CD14-positive monocyte (primary cell): ENCODE measurements at regions not wholly inside any gene's neighbourhood (a gene's known extent, or its start where the extent isn't known, plus 50 kb on each side); places are given as distances from the start of the nearest gene placed in this dataset.

Experiments
- DNase-seq, 3 donors: peaks; one replicate each; pipeline ENCODE4 v3.0.0-alpha.2; 2011 to 2022
- H2AFZ ChIP-seq: 2 replicates; pipeline ENCODE4 v1.6.0; 2012; ENCODE audit warnings: mild to moderate bottlenecking, low read depth, low read length, inconsistent platforms; ENCODE audit not compliant: insufficient read depth, poor library complexity, severe bottlenecking
- H3K27ac ChIP-seq, 2 donors: 1 replicate in 1 of 2; 2 replicates in 1 of 2; pipeline ENCODE4 v1.5.1; 2012 to 2013; ENCODE audit warnings: low read length in 2 of 2, control low read depth in 1 of 2, inconsistent platforms in 1 of 2, low read depth in 1 of 2, mild to moderate bottlenecking in 1 of 2
- H3K27me3 ChIP-seq, 2 donors: one replicate each; pipeline versions ENCODE4 v1.6.0 to v1.6.1; 2011 to 2013; ENCODE audit warnings: low read length in 2 of 2; ENCODE audit not compliant: control insufficient read depth in 2 of 2, insufficient read depth in 2 of 2
- H3K36me3 ChIP-seq, 2 donors: replicated peaks in 1 of 2; 1 replicate in 1 of 2; 2 replicates in 1 of 2; pipeline versions ENCODE4 v1.5.1 to v1.6.1; 2012 to 2013; ENCODE audit warnings: low read length in 2 of 2, control low read depth in 1 of 2, inconsistent platforms in 1 of 2, mild to moderate bottlenecking in 1 of 2; ENCODE audit not compliant: insufficient read depth in 2 of 2, control insufficient read depth in 1 of 2
- H3K4me1 ChIP-seq, 2 donors: 1 replicate in 1 of 2; 2 replicates in 1 of 2; pipeline versions ENCODE4 v1.5.1 to v1.6.1; 2012 to 2013; ENCODE audit warnings: low read length in 2 of 2, control low read depth in 1 of 2, inconsistent platforms in 1 of 2, mild to moderate bottlenecking in 1 of 2, moderate library complexity in 1 of 2; ENCODE audit not compliant: insufficient read depth in 2 of 2, control insufficient read depth in 1 of 2
- H3K4me2 ChIP-seq: replicated peaks from 2 replicates; pipeline ENCODE3; 2012; ENCODE audit warnings: low read length, moderate library complexity, mild to moderate bottlenecking; ENCODE audit not compliant: poor library complexity, severe bottlenecking; ENCODE audit errors: extremely low read depth
- H3K4me3 ChIP-seq, 3 experiments: fragments of 200-600 bp in 1 of 3; sonication (generic) in 1 of 3; replicated peaks in 1 of 3; 1 replicate in 2 of 3; 2 replicates in 1 of 3; pipeline ENCODE4 v1.5.1; 2011 to 2013; ENCODE audit warnings: low read length in 3 of 3, mild to moderate bottlenecking in 3 of 3, control low read depth in 2 of 3, low read depth in 2 of 3, inconsistent platforms in 1 of 3, moderate library complexity in 1 of 3
- H3K79me2 ChIP-seq: 2 replicates; pipeline ENCODE4 v1.6.0; 2012; ENCODE audit warnings: mild to moderate bottlenecking, control low read depth, inconsistent platforms, low read length, moderate library complexity; ENCODE audit not compliant: insufficient read depth
- H3K9ac ChIP-seq: 2 replicates; pipeline ENCODE4 v1.6.0; 2017; ENCODE audit warnings: low read length, mild to moderate bottlenecking; ENCODE audit not compliant: insufficient read depth, poor library complexity, severe bottlenecking
- H3K9me3 ChIP-seq, 2 donors: replicated peaks in 1 of 2; 1 replicate in 1 of 2; 2 replicates in 1 of 2; pipeline versions ENCODE4 v1.5.1 to v1.6.1; 2012 to 2013; ENCODE audit warnings: low read length in 2 of 2, control low read depth in 1 of 2; ENCODE audit not compliant: control insufficient read depth in 1 of 2, insufficient read depth in 1 of 2
- H4K20me1 ChIP-seq: 2 replicates; pipeline ENCODE4 v1.6.0; 2012; ENCODE audit warnings: mild to moderate bottlenecking, low read length, control low read depth, moderate library complexity; ENCODE audit not compliant: insufficient read depth
- H3K27ac Mint-ChIP-seq, 7 donors: one replicate each; pipeline ENCODE4 v1.8.0; 2020; ENCODE audit warnings: mild to moderate bottlenecking in 7 of 7, mixed read lengths in 7 of 7, moderate library complexity in 6 of 7, inconsistent platforms in 2 of 7
- H3K27me3 Mint-ChIP-seq, 3 donors: one replicate each; pipeline ENCODE4 v1.8.0; 2021 to 2022; ENCODE audit warnings: low read depth in 3 of 3, mild to moderate bottlenecking in 3 of 3, mixed read lengths in 3 of 3, moderate library complexity in 3 of 3, inconsistent platforms in 1 of 3
- H3K36me3 Mint-ChIP-seq, 2 donors: one replicate each; pipeline ENCODE4 v1.8.0; 2020; ENCODE audit warnings: mixed read lengths in 2 of 2, inconsistent platforms in 1 of 2, mild to moderate bottlenecking in 1 of 2
- H3K4me1 Mint-ChIP-seq: one replicate; pipeline ENCODE4 v1.8.0; 2020; ENCODE audit warnings: mild to moderate bottlenecking, mixed read lengths
- H3K4me3 Mint-ChIP-seq, 2 donors: one replicate each; pipeline ENCODE4 v1.8.0; 2020; ENCODE audit warnings: mild to moderate bottlenecking in 2 of 2, mixed read lengths in 2 of 2, moderate library complexity in 1 of 2
- H3K9me3 Mint-ChIP-seq, 7 donors: one replicate each; pipeline ENCODE4 v1.8.0; 2020 to 2022; ENCODE audit warnings: mixed read lengths in 7 of 7, mild to moderate bottlenecking in 6 of 7, moderate library complexity in 6 of 7, inconsistent platforms in 2 of 7
- CTCF ChIP-seq: fragments of 200-600 bp; IDR thresholded peaks from one replicate; pipeline ENCODE4 v1.8.0; 2022; ENCODE audit warnings: antibody characterized with exemption, mild to moderate bottlenecking
- WGBS: methylation state at CpG from one replicate; pipeline ENCODE4 v1.1.5; 2013; ENCODE audit warnings: missing lambda C conversion rate; ENCODE audit not compliant: insufficient coverage; 5-methylcytosine and 5-hydroxymethylcytosine counted together
- intact Hi-C, 2 donors: fragments of 100-400 bp; cut with micrococcal nuclease; formaldehyde crosslinking; loops; one replicate each; pipeline versions ENCODE4 v1.15.0 to v1.15.1; 2023

GRCh38 chr6:21999741-22000140, 297.1 kb downstream of the PRL start:
- no peaks in the 10 kb centered on the region for H3K36me3 ChIP-seq
- Mint-ChIP-seq H3K9me3 (no peaks in the 10 kb centered on the region), H3K4me3 (no peak overlapping the region), H3K27ac (peak overlapping the region in 1 of 7 donors; percentile 60), H3K36me3 (no peaks in the 10 kb centered on the region), H3K27me3 (peaks cover 0 to 2% (median 0%) of the 10 kb centered on the region in 3 donors), H3K4me1 (peaks cover 3% of the 10 kb centered on the region)
- no peak overlapping the region for H3K9ac ChIP-seq
- H3K27ac ChIP-seq, result no peak overlapping the region
- no peaks in the 10 kb centered on the region for H3K9me3 ChIP-seq
- intact Hi-C loops, result no loop called here
- no CpG with 5 or more reads among the region's 1 CpG for WGBS
- H4K20me1 ChIP-seq, result no peaks in the 10 kb centered on the region
- DNase-seq, result no peak
- no peak for TF ChIP-seq CTCF
- H3K79me2 ChIP-seq, result no peaks in the 10 kb centered on the region
- H3K27me3 ChIP-seq, result no peaks in the 10 kb centered on the region
- H3K4me3 ChIP-seq, result no peak overlapping the region
- H3K4me1 ChIP-seq, result no peaks in the 10 kb centered on the region
- H3K4me2 ChIP-seq, result no peak overlapping the region
- no peak overlapping the region for H2AFZ ChIP-seq

- H3K27ac Mint-ChIP-seq, result peak overlapping the region in 1 of 7 donors; percentile 70
- no peak for TF ChIP-seq CTCF
- no peak overlapping the region for H2AFZ ChIP-seq
These were observed 295.3 kb downstream of the PRL start for GRCh38 chr6:22001396-22002027.

More at GRCh38 chr6:22001396-22002027, 295.3 kb downstream of the PRL start:
- no peaks in the 10 kb centered on the region for H3K4me1 ChIP-seq
- Mint-ChIP-seq H3K36me3 (no peaks in the 10 kb centered on the region), H3K4me3 (no peak overlapping the region), H3K27me3 (peaks cover 0 to 2% (median 0%) of the 10 kb centered on the region in 3 donors), H3K9me3 (no peaks in the 10 kb centered on the region), H3K4me1 (peaks cover 3% of the 10 kb centered on the region)
- H3K9me3 ChIP-seq, result no peaks in the 10 kb centered on the region
- H4K20me1 ChIP-seq, result no peaks in the 10 kb centered on the region
- no peak overlapping the region for H3K27ac ChIP-seq
- H3K4me3 ChIP-seq, result no peak overlapping the region
- no peaks in the 10 kb centered on the region for H3K79me2 ChIP-seq
- no CpG with 5 or more reads among the region's 2 CpGs for WGBS
- H3K9ac ChIP-seq, result no peak overlapping the region
- no peak for DNase-seq
- no peaks in the 10 kb centered on the region for H3K27me3 ChIP-seq
- H3K36me3 ChIP-seq, result no peaks in the 10 kb centered on the region
- intact Hi-C loops, result no loop called here
- no peak overlapping the region for H3K4me2 ChIP-seq
